ENCODE measurements at regions not wholly inside any gene's neighbourhood (a gene's known extent, or its start where the extent isn't known, plus 50 kb on each side); places are given as distances from the start of the nearest gene placed in this dataset.

- TF ChIP-seq ZBTB7A (IDR thresholded peaks at IDR 0.05; ENCODE audit: low read depth) (no peak), CEBPB (IDR thresholded peaks at IDR 0.05) (no peak), TEAD4 (IDR thresholded peaks at IDR 0.05) (no peak), TCF12 (IDR thresholded peaks at IDR 0.05; ENCODE audit: low read depth) (no peak), FOXM1 (IDR thresholded peaks at IDR 0.05; ENCODE audit: borderline replicate concordance, low read depth) (no peak), USF1 (IDR thresholded peaks at IDR 0.05) (no peak), REST (IDR thresholded peaks at IDR 0.05; ENCODE audit: low read depth) (no peak), MAX (IDR thresholded peaks at IDR 0.05) (no peak), NFIC (IDR thresholded peaks at IDR 0.05) (no peak), CREB1 (IDR thresholded peaks at IDR 0.05; ENCODE audit: low read depth) (no peak), YY1 (IDR thresholded peaks at IDR 0.05; ENCODE audit: low read depth) (no peak), EGR1 (IDR thresholded peaks at IDR 0.05) (no peak), TAF1 (IDR thresholded peaks at IDR 0.05; ENCODE audit: low read depth) (no peak), EP300 (IDR thresholded peaks at IDR 0.05; ENCODE audit: borderline replicate concordance) (no peak), RAD21 (IDR thresholded peaks at IDR 0.05; ENCODE audit: low read depth) (no peak)
Observed at GRCh38 chr10:3980144-3980543, 195.1 kb upstream of the KLF6 start.

GRCh38 chr10:3978761-3979160 is 193.8 kb upstream of the KLF6 start:
- TF ChIP-seq FOXM1 (IDR thresholded peaks at IDR 0.05; ENCODE audit: borderline replicate concordance, low read depth) (no peak), TAF1 (IDR thresholded peaks at IDR 0.05; ENCODE audit: low read depth) (no peak), USF1 (IDR thresholded peaks at IDR 0.05) (no peak), REST (IDR thresholded peaks at IDR 0.05; ENCODE audit: low read depth) (no peak), RAD21 (IDR thresholded peaks at IDR 0.05; ENCODE audit: low read depth) (no peak), TCF12 (IDR thresholded peaks at IDR 0.05; ENCODE audit: low read depth) (no peak), MAX (IDR thresholded peaks at IDR 0.05) (no peak), EP300 (IDR thresholded peaks at IDR 0.05; ENCODE audit: borderline replicate concordance) (no peak), EGR1 (IDR thresholded peaks at IDR 0.05) (no peak), CEBPB (IDR thresholded peaks at IDR 0.05) (no peak), NFIC (IDR thresholded peaks at IDR 0.05) (no peak), TEAD4 (IDR thresholded peaks at IDR 0.05) (no peak), YY1 (IDR thresholded peaks at IDR 0.05; ENCODE audit: low read depth) (no peak), CREB1 (IDR thresholded peaks at IDR 0.05; ENCODE audit: low read depth) (no peak), ZBTB7A (IDR thresholded peaks at IDR 0.05; ENCODE audit: low read depth) (no peak)

- TF ChIP-seq MAX (IDR thresholded peaks at IDR 0.05) (no peak), TEAD4 (IDR thresholded peaks at IDR 0.05) (no peak), RAD21 (IDR thresholded peaks at IDR 0.05; ENCODE audit: low read depth) (no peak), CREB1 (IDR thresholded peaks at IDR 0.05; ENCODE audit: low read depth) (no peak), CEBPB (IDR thresholded peaks at IDR 0.05) (no peak)
Observed at GRCh38 chr10:3978174-3978573, 193.2 kb upstream of the KLF6 start.

GRCh38 chr10:3977761-3978160 is 192.8 kb upstream of the KLF6 start:
- TF ChIP-seq CEBPB (IDR thresholded peaks at IDR 0.05) (no peak), CREB1 (IDR thresholded peaks at IDR 0.05; ENCODE audit: low read depth) (no peak), YY1 (IDR thresholded peaks at IDR 0.05; ENCODE audit: low read depth) (no peak), FOXM1 (IDR thresholded peaks at IDR 0.05; ENCODE audit: borderline replicate concordance, low read depth) (no peak)

- TF ChIP-seq TEAD4 (IDR thresholded peaks at IDR 0.05) (no peak), RAD21 (IDR thresholded peaks at IDR 0.05; ENCODE audit: low read depth) (no peak), TCF12 (IDR thresholded peaks at IDR 0.05; ENCODE audit: low read depth) (no peak), ZBTB7A (IDR thresholded peaks at IDR 0.05; ENCODE audit: low read depth) (no peak), REST (IDR thresholded peaks at IDR 0.05; ENCODE audit: low read depth) (no peak), EGR1 (IDR thresholded peaks at IDR 0.05) (no peak), FOXM1 (IDR thresholded peaks at IDR 0.05; ENCODE audit: borderline replicate concordance, low read depth) (no peak), YY1 (IDR thresholded peaks at IDR 0.05; ENCODE audit: low read depth) (no peak), CEBPB (IDR thresholded peaks at IDR 0.05) (no peak), MAX (IDR thresholded peaks at IDR 0.05) (no peak), NFIC (IDR thresholded peaks at IDR 0.05) (no peak), EP300 (IDR thresholded peaks at IDR 0.05; ENCODE audit: borderline replicate concordance) (no peak), USF1 (IDR thresholded peaks at IDR 0.05) (no peak), TAF1 (IDR thresholded peaks at IDR 0.05; ENCODE audit: low read depth) (no peak), CREB1 (IDR thresholded peaks at IDR 0.05; ENCODE audit: low read depth) (no peak)
Observed at GRCh38 chr10:3976718-3977117, 191.7 kb upstream of the KLF6 start.

All from Ishikawa (cell line).